GM21390 (cell line): ENCODE measurements at regions not wholly inside any gene's neighbourhood (a gene's known extent, or its start where the extent isn't known, plus 50 kb on each side); places are given as distances from the start of the nearest gene placed in this dataset.
"Not testable (repeated sequence)": the region's sequence is repeated elsewhere in the genome, so short reads cannot be mapped to it uniquely, and the experiment has no call there.

Source experiments
- ATAC-seq: cut with Tn5 transposase; IDR thresholded peaks from one replicate; pipeline ENCODE4 v1.9.1; 2021; ENCODE audit not compliant: unreplicated experiment

DNA sequence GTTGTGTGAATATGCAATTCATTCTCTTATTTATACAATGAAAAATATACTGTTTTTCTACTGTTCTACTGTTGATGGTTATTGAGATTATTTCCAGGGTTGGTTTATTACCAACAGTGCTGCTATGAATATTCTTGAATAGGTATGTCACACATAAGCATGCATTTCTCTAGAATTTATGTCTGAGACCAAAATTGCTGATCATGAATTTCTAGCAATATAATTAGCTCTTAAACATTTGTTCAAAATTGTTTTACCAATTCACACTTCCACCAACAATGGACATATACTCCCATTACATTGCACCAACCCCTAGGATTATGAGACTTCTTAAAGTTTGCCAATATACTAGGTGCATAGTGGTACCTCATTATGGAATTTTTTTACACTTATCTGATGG is 164.1 kb upstream of the KCNQ5 start:
- no peak for ATAC-seq

DNA sequence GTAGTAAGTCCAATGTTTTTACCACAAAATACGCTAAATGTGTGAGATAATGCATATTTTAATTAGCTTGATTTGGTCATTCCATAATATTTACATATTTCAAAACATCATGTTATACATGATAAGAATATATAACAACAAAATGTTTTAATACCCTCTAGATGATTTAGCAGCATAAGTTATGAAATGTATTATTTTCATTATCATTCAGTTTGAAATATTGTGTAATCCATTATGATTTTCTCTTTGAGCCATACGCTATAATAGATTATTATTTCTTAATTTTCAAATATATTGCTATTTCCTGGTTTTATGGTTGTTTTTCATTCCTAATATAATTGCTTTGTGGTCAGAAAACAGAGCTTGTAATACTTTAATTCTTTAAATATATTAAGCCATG is 163.3 kb upstream of the KCNQ5 start:
- ATAC-seq, result no peak

DNA sequence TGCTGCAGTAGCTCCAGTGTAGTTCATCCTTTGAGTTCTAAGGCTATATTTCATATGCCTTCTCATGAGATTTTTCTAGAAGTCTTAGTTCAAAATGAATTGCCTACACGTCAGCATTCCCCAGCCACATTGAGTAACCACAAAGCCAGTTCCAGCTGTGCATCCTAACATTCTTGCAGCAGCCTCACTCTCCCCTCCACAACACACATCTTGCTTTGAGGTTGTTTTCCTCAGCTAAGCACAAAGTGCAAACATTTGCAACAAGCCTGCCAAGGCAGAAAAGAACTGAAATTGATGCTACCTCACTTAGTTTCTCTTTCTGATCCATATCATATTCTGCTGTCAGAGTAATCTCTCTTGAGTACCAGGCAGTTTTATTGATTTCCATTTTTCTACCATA is 160.7 kb upstream of the KCNQ5 start:
- ATAC-seq, result no peak

DNA sequence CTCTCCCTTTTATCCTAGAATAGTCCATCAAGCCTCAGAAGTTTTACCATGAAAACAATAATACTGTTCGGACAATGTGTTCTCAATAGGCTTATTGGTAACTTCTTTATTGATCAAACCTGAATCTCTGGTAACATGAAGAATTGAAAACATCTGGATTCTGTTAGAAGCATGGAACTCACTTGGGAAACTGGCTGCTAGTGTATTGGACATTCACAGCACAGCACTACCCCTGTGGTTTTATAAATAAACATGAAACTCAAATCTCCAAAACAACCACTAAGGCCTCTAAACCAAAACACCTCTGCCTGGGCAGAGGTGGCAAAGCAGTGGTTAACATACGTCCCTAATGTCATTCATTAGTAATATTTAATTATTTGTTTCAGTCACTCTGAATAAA is 157.6 kb upstream of the KCNQ5 start:
- no peak for ATAC-seq

DNA sequence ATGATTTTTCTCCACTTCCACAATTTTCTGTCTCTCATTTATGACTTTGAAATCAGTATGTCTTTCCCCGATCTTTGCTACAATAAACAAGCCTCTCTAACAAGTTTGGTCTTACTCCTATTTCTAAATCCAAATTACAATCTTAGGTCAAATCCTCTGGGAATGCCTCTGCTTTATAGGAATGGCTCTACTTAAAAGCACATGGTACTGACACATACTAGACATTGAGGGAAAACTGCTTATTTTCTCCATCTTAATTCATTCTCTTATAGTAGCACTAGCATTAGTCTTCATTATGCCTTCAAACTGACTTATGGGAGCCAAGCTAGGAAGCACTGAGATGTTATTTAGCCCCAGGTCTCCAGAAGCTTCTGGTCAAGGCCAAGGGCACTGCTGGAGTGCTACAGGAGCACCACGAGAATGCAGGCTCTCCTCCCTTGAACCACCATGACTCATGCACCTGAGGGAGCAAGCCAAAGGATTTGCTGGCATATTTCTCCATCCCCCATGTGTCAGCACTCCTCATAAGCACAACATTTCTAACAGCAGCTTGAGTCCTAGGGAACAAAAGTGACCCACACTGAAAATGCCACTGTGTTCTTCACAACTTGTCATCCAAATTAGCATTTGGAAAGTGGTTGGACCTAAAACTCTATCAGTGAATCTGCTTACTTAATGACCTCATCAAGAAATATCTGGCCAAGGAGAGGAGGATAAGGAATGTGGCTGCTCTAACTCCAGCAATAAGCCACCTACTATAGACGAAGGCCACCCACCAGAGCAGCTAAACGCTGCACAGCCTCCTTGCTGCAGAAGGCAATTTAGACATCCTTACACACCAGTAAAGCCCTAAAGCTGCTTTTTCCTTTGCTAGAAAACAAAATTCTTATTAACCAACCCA is 156.8 kb upstream of the KCNQ5 start:
- ATAC-seq, result no peak

DNA sequence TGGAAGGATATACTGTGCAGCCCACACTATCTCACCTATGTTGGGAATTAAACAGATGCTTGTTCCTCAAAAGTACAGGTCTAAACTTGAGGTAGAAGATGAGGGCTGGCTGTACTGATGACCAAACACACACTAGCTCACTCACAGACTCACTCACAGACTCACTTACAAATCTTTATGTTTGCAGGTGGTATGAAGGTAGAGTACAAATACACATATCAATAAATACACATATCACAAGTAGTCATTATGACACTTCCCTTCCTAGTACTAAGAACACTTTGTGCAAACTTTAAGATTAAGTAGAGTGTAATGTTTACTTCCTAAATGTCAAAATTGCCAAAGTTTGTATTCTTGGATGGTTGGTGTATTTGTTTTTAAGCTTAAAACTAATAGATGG is 155.4 kb upstream of the KCNQ5 start:
- ATAC-seq, result no peak

DNA sequence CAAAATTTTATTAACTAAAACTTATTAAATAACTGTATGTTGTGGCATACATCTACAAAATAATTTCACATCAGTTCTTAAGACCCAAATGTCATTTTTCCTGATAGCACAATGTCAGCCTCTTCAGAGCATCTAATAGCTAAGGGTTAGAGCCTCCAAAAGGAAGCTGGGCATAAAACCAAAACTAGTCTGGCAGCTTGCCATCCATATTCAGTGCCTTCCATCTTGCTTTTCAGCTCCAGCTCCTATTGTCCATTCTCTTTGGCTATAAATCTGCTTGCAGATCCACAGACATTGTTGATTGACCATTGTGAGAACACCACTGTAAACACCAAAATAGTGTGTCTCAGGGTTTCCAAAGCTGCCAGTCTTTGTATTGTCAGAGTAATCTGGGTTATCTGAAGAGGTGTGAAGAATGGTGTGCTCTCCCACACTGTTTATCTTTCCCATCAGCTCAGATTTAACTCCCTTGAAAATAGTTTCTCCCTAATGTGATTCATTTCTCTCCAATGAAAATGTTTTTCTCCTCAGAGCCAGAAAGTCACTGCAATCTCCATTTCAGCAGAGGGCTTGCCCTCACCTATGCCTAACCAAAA is 154.8 kb upstream of the KCNQ5 start:
- no peak for ATAC-seq

GRCh38 chr6:72469406-72469983 is 152.4 kb upstream of the KCNQ5 start:
- not testable (repeated sequence) for ATAC-seq

- no peak for ATAC-seq
These were observed 145.8 kb upstream of the KCNQ5 start for GRCh38 chr6:72476051-72476450.

DNA sequence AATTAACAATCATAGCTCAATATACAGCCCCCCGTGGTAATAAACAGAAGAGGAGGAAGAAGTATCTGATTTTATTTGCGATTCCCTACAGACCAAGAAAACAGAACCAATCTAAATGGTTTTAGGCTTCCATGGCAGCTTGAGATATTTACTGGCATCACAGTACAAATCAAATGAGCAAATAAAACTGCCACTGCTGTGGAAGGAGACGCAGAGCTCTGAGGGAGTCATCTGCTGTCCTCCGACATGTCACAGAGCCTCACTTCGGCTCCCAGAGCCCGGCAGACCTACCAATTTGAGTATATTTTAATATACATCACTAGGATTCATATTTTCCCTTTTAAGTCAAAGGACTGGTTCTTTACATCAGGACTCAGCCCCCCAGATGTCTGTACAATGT is 145.2 kb upstream of the KCNQ5 start:
- ATAC-seq, result no peak

- no peak for ATAC-seq
These were observed 126.4 kb upstream of the KCNQ5 start for GRCh38 chr6:72495441-72495840.

GRCh38 chr6:72497186-72497585 is 124.7 kb upstream of the KCNQ5 start:
- ATAC-seq, result no peak

- ATAC-seq, result no peak
These were observed 121.2 kb upstream of the KCNQ5 start for GRCh38 chr6:72500669-72501068.

DNA sequence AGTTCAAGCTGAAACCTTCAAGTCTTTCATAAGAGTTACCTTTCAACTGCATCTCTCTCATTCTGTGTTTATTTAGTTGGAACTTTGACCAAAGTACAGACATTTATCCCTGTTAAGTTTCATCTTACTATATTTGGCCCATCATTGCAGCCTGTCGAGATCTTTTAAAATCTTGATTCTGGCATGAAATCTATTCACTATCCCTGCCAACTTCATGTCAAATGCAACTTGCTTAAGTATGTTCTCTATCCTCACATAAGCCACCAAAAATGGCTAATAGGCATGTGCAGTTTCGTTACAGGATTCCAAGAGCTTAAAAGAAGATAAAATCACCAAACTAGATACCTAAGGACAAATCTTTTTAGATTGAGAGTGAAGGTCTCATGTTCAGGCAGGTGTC is 117.5 kb upstream of the KCNQ5 start:
- no peak for ATAC-seq

DNA sequence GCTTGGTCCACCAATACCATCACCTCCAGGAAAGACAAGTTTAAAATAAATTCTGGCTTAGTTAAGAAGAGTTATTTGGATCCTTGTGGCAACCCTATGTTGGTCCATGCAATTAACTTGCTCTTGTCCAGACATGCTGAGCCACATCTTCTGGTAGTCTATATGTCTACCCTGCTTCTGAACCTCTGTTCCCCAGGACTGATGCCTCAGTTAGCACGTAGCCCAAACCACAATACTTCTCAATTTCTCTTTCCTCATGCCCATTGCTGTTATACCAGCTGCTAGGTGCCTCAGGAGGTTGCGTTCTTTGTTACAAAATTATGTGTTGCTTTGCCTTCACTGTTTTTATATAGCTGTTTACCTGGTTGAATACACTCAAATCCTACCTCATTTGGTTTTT is 116.4 kb upstream of the KCNQ5 start:
- no peak for ATAC-seq

DNA sequence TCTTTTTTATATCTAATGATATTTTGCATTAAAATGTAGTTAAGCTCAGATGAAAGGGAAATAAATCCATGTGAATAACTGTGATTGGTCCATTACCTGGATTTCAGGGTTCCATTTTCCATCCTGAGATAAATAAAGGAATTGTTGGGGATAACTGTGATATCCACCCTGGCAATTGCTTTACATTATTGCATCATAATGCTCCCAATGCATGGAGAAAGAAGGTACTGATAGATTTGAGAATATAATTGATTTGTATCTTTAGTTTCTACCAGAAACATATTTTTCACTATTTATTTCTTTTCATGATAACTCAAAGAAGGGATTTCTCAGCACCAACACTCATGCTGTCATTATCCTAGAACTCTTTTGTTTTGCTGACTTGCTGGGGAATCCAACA is 102.0 kb upstream of the KCNQ5 start:
- no peak for ATAC-seq

GRCh38 chr6:72521684-72522083 is 100.2 kb upstream of the KCNQ5 start:
- no peak for ATAC-seq

- peak; percentile 69 for ATAC-seq
These were observed 99.1 kb upstream of the KCNQ5 start for GRCh38 chr6:72522735-72523141.

DNA sequence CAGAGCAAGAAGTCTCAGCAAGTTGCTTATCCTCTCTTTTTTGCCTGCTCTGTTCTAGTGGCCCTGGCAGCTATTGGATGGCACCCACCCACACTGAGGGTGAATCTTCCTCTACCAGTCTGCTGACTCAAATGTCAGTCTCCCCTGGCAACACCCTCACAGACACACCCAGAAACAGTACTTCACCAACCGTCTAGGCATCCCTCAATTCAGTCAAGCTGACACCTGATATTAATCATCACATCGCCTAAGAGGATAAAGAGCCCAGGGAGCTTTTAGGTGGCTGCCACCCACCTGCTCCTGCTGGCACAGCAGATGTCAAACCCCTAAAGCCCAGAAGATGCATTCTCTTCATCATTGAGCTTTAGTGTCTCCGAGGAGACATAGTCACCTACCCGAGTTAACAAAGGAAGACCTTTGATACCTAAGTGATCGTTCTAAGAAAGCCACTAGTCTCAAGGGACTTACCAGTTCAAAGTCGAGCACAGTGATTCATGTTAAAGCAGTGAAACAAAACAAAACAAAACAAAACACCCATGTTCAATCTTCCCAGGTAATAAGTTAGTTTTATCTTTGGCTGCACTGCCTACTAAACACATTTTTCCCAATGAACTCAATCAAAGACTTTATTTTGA is 97.7 kb upstream of the KCNQ5 start:
- no peak for ATAC-seq

GRCh38 chr6:72525821-72526510 is 95.9 kb upstream of the KCNQ5 start:
- ATAC-seq, result no peak

DNA sequence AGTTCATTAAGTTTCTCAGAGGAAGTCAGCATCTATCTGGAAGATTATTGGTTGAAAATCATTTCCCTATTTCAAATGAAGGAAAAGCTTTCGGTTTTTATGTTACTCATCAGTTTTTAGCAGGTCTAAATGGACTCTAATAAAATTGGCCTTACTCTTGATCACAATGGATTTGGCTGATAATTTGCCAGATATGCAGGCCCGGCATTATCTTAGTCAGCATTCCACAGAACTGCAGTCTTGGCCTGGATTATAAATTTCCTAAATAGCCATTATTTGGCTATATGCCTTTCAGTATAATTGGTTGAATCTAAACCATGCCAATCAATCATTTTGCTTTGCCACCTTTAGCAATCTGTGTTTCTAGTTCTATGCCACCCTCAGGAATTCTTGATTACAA is 91.7 kb upstream of the KCNQ5 start:
- no peak for ATAC-seq
